ENCODE measurements at regions not wholly inside any gene's neighbourhood (a gene's known extent, or its start where the extent isn't known, plus 50 kb on each side); places are given as distances from the start of the nearest gene placed in this dataset.
"Not testable (repeated sequence)": the region's sequence is repeated elsewhere in the genome, so short reads cannot be mapped to it uniquely, and the experiment has no call there.

DNA sequence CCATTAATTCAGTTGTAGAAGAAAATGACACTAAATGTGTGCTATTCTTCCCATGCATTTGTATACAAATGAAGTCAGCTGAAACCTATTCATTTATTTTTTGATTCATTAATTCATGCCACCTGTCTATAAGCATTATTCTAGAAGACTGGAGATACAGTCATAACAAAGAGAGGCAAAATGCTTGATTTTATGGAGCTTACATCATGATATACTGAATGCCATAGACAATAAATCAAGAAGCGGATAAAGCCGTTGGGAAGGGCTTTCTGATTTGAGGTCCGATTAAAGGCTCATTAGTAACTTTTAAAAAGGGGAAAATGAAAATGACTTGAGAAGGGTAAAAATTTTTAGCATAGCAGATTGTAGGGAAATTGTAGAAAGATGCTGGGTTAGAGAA lies 494.9 kb downstream of the RERGL start:
- no peaks in the 10 kb centered on the region for H3K9me3 ChIP-seq (ENCODE audit: low read length)
- no peaks in the 10 kb centered on the region for H3K4me1 ChIP-seq (ENCODE audit: insufficient read depth, low read length)
- no peak overlapping the region for H3K27ac ChIP-seq (ENCODE audit: low read depth, low read length)
- H3K4me3 ChIP-seq (ENCODE audit: low read depth in 1 of 2, low read length in 2 of 2): no peak overlapping the region
- no peaks in the 10 kb centered on the region for H3K27me3 ChIP-seq (ENCODE audit: control insufficient read depth in 1 of 2, insufficient read depth in 2 of 2, low read length in 2 of 2)
- H3K36me3 ChIP-seq (ENCODE audit: insufficient read depth, low read length): no peaks in the 10 kb centered on the region
- no peak overlapping the region for H3K9ac ChIP-seq (ENCODE audit: low read length)

DNA sequence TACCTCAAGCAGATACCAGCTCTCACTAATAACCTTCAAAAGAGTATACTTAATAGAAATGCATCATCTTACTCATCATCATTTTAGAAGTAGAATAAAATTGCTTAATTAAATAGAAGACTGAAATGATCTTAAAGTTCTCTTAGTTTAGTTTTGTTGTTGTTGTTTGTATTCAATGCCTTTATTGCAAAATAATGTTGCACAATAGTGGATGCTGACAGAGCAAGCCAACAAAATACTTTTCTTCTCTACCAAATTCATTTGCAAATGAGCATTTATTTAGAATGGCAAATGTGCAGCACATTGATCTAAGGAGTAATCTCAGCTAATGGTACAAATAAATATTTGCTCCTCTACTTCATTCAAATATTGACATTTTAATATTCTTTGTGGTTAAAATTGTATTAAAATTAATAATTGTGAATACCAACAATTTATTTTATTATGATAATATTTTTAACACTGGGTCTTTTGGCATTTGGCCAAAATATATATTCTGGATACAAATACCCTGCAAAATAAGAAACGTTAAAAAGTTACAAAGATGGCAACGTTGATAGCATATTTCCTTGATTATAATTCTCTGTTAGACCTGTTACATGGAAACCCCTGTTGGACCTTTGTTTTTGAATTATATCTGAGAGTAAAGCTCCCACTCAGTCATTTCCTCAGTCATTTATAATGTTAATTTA lies 496.1 kb downstream of the RERGL start:
- Histone ChIP-seq H3K27me3 (ENCODE audit: control insufficient read depth in 1 of 2, insufficient read depth in 2 of 2, low read length in 2 of 2) (no peaks in the 10 kb centered on the region), H3K36me3 (ENCODE audit: insufficient read depth, low read length) (no peaks in the 10 kb centered on the region), H3K4me3 (ENCODE audit: low read depth in 1 of 2, low read length in 2 of 2) (no peak overlapping the region), H3K27ac (ENCODE audit: low read depth, low read length) (no peak overlapping the region), H3K9ac (ENCODE audit: low read length) (no peak overlapping the region), H3K9me3 (ENCODE audit: low read length) (no peaks in the 10 kb centered on the region), H3K4me1 (ENCODE audit: insufficient read depth, low read length) (no peaks in the 10 kb centered on the region)

- no peaks in the 10 kb centered on the region for H3K36me3 ChIP-seq (ENCODE audit: insufficient read depth, low read length)
- H3K9me3 ChIP-seq (ENCODE audit: low read length): no peaks in the 10 kb centered on the region
- no peak overlapping the region for H3K4me3 ChIP-seq (ENCODE audit: low read depth in 1 of 2, low read length in 2 of 2)
- H3K9ac ChIP-seq (ENCODE audit: low read length): no peak overlapping the region
- no peaks in the 10 kb centered on the region for H3K27me3 ChIP-seq (ENCODE audit: control insufficient read depth in 1 of 2, insufficient read depth in 2 of 2, low read length in 2 of 2)
- H3K27ac ChIP-seq (ENCODE audit: low read depth, low read length): no peak overlapping the region
- H3K4me1 ChIP-seq (ENCODE audit: insufficient read depth, low read length): no peaks in the 10 kb centered on the region
Measured at GRCh38 chr12:17592472-17592871, 497.5 kb downstream of the RERGL start.

DNA sequence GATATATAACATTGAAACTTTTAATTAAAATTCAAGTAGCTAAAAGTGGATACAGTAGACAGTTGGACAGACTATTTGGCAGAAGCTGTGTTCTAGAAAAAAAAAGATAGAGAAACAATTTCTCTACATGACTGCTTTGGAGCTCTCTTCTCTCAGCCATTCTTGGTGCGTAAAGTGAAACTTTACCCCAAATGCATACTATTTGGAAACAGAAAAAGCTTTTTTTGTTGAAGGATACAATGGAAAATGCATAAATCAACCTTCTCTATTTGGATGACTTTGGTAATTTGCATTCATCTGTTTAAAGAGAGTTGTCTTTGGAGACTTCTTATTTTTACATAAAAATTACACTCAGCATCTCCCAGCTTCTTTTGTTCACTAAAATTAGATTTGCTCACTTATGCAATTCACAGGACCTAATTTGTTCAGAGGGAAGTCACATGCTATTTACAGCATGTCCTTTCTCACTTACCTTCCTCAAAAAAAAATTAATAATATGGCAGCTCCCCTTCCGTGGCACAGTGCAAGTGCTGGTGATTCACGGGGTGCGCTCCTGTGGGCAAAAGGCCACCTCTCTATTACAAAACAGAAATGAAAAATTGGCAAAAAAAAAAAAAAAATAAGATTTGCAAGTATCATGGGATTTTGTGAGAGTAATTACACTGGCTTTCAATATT lies 498.9 kb downstream of the RERGL start:
- Histone ChIP-seq H3K36me3 (ENCODE audit: insufficient read depth, low read length) (no peaks in the 10 kb centered on the region), H3K9me3 (ENCODE audit: low read length) (no peaks in the 10 kb centered on the region), H3K9ac (ENCODE audit: low read length) (no peak overlapping the region), H3K4me3 (ENCODE audit: low read depth in 1 of 2, low read length in 2 of 2) (no peak overlapping the region), H3K27me3 (ENCODE audit: control insufficient read depth in 1 of 2, insufficient read depth in 2 of 2, low read length in 2 of 2) (no peaks in the 10 kb centered on the region), H3K4me1 (ENCODE audit: insufficient read depth, low read length) (no peaks in the 10 kb centered on the region), H3K27ac (ENCODE audit: low read depth, low read length) (no peak overlapping the region)

GRCh38 chr12:17588968-17589367 lies 501.0 kb downstream of the RERGL start:
- H3K27me3 ChIP-seq (ENCODE audit: control insufficient read depth in 1 of 2, insufficient read depth in 2 of 2, low read length in 2 of 2): no peaks in the 10 kb centered on the region
- no peak overlapping the region for H3K9ac ChIP-seq (ENCODE audit: low read length)
- H3K27ac ChIP-seq (ENCODE audit: low read depth, low read length): no peak overlapping the region
- no peaks in the 10 kb centered on the region for H3K4me1 ChIP-seq (ENCODE audit: insufficient read depth, low read length)
- H3K9me3 ChIP-seq (ENCODE audit: low read length): no peaks in the 10 kb centered on the region
- H3K4me3 ChIP-seq (ENCODE audit: low read depth in 1 of 2, low read length in 2 of 2): no peak overlapping the region
- no peaks in the 10 kb centered on the region for H3K36me3 ChIP-seq (ENCODE audit: insufficient read depth, low read length)

DNA sequence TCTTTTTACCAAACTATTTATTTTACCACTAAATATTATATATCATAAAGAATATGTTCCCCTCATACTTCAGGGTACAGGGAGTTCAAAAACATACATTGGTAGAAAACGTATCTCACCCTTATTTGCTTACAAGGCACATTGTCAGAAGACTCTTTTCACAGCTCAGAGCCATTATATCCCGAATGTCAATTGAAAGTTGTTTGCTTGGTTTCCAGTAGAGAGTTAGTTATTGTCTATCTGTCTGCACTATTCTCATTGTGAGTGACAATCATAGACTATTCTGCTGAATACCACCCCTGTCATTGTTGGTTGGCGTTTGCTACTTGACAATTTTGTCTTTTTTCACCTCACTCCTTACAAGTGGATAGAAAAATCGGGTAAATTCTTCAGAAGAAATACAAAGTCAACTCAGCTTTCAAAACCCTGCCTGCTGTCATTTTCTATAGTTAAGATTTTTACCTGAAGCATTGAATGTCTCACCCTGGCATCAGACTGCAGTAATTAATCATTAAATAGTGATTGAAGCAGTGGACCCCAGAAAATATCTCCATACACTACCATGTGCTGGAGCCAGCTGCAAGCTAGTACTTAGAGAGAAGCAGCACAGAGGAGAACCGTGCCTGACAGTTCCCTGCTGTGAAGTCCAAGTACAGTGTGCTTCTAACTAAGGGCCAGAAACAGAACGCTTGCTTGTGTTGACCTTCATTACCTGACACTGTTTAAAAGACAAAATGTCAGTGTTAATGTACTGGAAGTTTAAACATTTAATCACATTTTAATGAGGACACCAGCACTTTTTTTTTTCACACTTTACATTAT lies 510.6 kb downstream of the RERGL start:
- H3K27ac ChIP-seq (ENCODE audit: low read depth, low read length): no peak overlapping the region
- no peaks in the 10 kb centered on the region for H3K9me3 ChIP-seq (ENCODE audit: low read length)
- no peak overlapping the region for H3K9ac ChIP-seq (ENCODE audit: low read length)
- H3K36me3 ChIP-seq (ENCODE audit: insufficient read depth, low read length): no peaks in the 10 kb centered on the region
- H3K4me3 ChIP-seq (ENCODE audit: low read depth in 1 of 2, low read length in 2 of 2): no peak overlapping the region
- no peaks in the 10 kb centered on the region for H3K4me1 ChIP-seq (ENCODE audit: insufficient read depth, low read length)
- no peaks in the 10 kb centered on the region for H3K27me3 ChIP-seq (ENCODE audit: control insufficient read depth in 1 of 2, insufficient read depth in 2 of 2, low read length in 2 of 2)

- H3K27ac ChIP-seq (ENCODE audit: low read depth, low read length): no peak overlapping the region
- H3K36me3 ChIP-seq (ENCODE audit: insufficient read depth, low read length): no peaks in the 10 kb centered on the region
- no peaks in the 10 kb centered on the region for H3K4me1 ChIP-seq (ENCODE audit: insufficient read depth, low read length)
- H3K27me3 ChIP-seq (ENCODE audit: control insufficient read depth in 1 of 2, insufficient read depth in 2 of 2, low read length in 2 of 2): no peaks in the 10 kb centered on the region
- H3K9ac ChIP-seq (ENCODE audit: low read length): no peak overlapping the region
- no peaks in the 10 kb centered on the region for H3K9me3 ChIP-seq (ENCODE audit: low read length)
- H3K4me3 ChIP-seq (ENCODE audit: low read depth in 1 of 2, low read length in 2 of 2): no peak overlapping the region
Measured at GRCh38 chr12:17577405-17577804, 512.6 kb downstream of the RERGL start.

GRCh38 chr12:17572250-17572649 lies 517.7 kb downstream of the RERGL start:
- Histone ChIP-seq H3K4me3 (ENCODE audit: low read depth in 1 of 2, low read length in 2 of 2) (no peak overlapping the region), H3K27ac (ENCODE audit: low read depth, low read length) (no peak overlapping the region), H3K27me3 (ENCODE audit: control insufficient read depth in 1 of 2, insufficient read depth in 2 of 2, low read length in 2 of 2) (no peaks in the 10 kb centered on the region), H3K9ac (ENCODE audit: low read length) (no peak overlapping the region), H3K9me3 (ENCODE audit: low read length) (no peaks in the 10 kb centered on the region), H3K4me1 (ENCODE audit: insufficient read depth, low read length) (no peaks in the 10 kb centered on the region), H3K36me3 (ENCODE audit: insufficient read depth, low read length) (no peaks in the 10 kb centered on the region)

GRCh38 chr12:17571047-17571446 lies 518.9 kb downstream of the RERGL start:
- H3K9ac ChIP-seq (ENCODE audit: low read length): no peak overlapping the region
- no peaks in the 10 kb centered on the region for H3K4me1 ChIP-seq (ENCODE audit: insufficient read depth, low read length)
- no peak overlapping the region for H3K27ac ChIP-seq (ENCODE audit: low read depth, low read length)
- H3K36me3 ChIP-seq (ENCODE audit: insufficient read depth, low read length): no peaks in the 10 kb centered on the region
- H3K9me3 ChIP-seq (ENCODE audit: low read length): no peaks in the 10 kb centered on the region
- no peaks in the 10 kb centered on the region for H3K27me3 ChIP-seq (ENCODE audit: control insufficient read depth in 1 of 2, insufficient read depth in 2 of 2, low read length in 2 of 2)
- H3K4me3 ChIP-seq (ENCODE audit: low read depth in 1 of 2, low read length in 2 of 2): no peak overlapping the region

DNA sequence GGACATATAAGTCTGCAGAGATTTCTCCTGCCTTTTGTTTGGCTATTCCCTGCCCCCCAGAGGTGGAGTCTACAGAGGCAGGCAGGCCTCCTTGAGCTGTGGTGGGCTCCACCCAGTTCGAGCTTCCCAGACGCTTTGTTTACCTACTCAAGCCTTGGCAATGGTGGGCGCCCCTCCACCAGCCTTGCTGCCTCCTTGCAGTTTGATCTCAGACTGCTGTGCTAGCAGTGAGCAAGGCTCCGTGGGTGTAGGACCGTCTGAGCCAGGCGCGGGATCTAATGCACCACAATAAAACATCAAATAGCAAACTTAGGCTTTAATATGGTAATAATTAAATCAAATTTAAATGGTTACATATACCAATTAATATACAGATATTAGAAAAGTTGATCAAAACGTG lies 525.4 kb downstream of the RERGL start:
- not testable (repeated sequence) for H3K27me3 ChIP-seq (ENCODE audit: control insufficient read depth in 1 of 2, insufficient read depth in 2 of 2, low read length in 2 of 2); H3K36me3 ChIP-seq (ENCODE audit: insufficient read depth, low read length); H3K9ac ChIP-seq (ENCODE audit: low read length); H3K4me1 ChIP-seq (ENCODE audit: insufficient read depth, low read length); H3K27ac ChIP-seq (ENCODE audit: low read depth, low read length); H3K9me3 ChIP-seq (ENCODE audit: low read length); H3K4me3 ChIP-seq (ENCODE audit: low read depth in 1 of 2, low read length in 2 of 2)

GRCh38 chr12:17550011-17550410 lies 540.0 kb downstream of the RERGL start:
- Histone ChIP-seq H3K4me1 (ENCODE audit: insufficient read depth, low read length) (no peaks in the 10 kb centered on the region), H3K9ac (ENCODE audit: low read length) (no peak overlapping the region), H3K4me3 (ENCODE audit: low read depth in 1 of 2, low read length in 2 of 2) (no peak overlapping the region), H3K27me3 (ENCODE audit: control insufficient read depth in 1 of 2, insufficient read depth in 2 of 2, low read length in 2 of 2) (no peaks in the 10 kb centered on the region), H3K9me3 (ENCODE audit: low read length) (no peaks in the 10 kb centered on the region), H3K27ac (ENCODE audit: low read depth, low read length) (no peak overlapping the region), H3K36me3 (ENCODE audit: insufficient read depth, low read length) (no peaks in the 10 kb centered on the region)

Measured in muscle layer of colon (tissue), 2 donors.